ENCODE measurements at regions not wholly inside any gene's neighbourhood (a gene's known extent, or its start where the extent isn't known, plus 50 kb on each side); places are given as distances from the start of the nearest gene placed in this dataset.

DNA sequence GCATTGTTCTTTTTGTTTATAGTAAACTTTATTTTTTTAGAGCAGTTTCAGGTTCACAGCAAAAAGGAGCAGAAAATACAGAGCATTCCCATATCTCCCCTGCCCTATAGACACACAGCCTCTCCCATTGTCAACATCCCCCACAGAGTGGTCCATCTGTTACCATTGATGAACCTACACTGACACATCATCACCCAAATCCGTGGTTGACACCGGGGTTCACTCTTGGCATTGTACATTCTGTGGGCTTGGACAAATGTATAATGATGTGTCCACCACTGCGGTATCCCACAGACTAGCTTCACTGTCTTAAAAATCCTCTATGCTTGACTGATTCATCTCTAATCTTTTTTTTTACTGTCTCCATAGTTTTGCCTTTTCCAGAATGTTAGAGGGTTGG is 120.7 kb upstream of the SPATA31C2 start (continued):
- TF ChIP-seq EZH2phosphoT487 (IDR thresholded peaks at IDR 0.05; ENCODE audit: borderline replicate concordance) (no peak), ZNF274 (IDR thresholded peaks at IDR 0.05; ENCODE audit: low read depth, low read length) (no peak), RAD21 (IDR thresholded peaks at IDR 0.05; ENCODE audit: low read depth) (no peak), CEBPB (IDR thresholded peaks at IDR 0.05; ENCODE audit: low read depth) (no peak), FOSL1 (IDR thresholded peaks at IDR 0.05; ENCODE audit: low read depth) (no peak), SRF (IDR thresholded peaks at IDR 0.05; ENCODE audit: low read depth) (no peak)
- TF ChIP-seq, protein P1, sequence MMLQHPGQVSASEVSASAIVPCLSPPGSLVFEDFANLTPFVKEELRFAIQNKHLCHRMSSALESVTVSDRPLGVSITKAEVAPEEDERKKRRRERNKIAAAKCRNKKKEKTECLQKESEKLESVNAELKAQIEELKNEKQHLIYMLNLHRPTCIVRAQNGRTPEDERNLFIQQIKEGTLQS (IDR thresholded peaks at IDR 0.05) = no peak

DNA sequence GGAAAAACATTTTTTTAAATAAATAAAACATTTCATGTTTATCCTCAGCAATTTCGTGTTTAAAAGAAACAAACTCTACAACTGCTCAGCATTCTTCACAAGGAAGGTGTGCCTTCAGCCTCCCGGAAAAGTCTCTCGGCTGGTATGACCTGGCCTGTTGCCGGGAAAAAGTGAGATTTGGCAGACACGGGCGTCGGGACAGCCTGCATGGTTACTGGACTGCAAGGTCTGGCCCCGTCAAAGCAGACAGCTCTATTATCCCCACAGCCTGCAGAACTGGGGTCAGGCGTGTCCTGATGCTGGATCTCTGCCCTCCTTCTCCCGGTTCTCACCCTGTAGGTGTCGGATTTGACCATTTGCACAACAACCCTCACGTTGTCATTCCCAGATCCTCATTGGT is 120.3 kb upstream of the SPATA31C2 start:
- intact Hi-C loops (cut with micrococcal nuclease) = no loop called here
- Histone ChIP-seq H3K27ac (ENCODE audit: low read depth, low read length) (no peak overlapping the region), H3K4me2 (ENCODE audit: low read length) (no peak overlapping the region), H3K4me1 (ENCODE audit: control insufficient read depth in 1 of 2, insufficient read depth in 2 of 2, low read length in 2 of 2) (no peaks in the 10 kb centered on the region), H4K20me1 (ENCODE audit: insufficient read depth) (no peaks in the 10 kb centered on the region), H3K27me3 (ENCODE audit: insufficient read depth, low read length) (no peaks in the 10 kb centered on the region), H3K9me2 (ENCODE audit: insufficient read depth) (no peaks in the 10 kb centered on the region), H3K79me2 (ENCODE audit: insufficient read depth, low read length) (no peaks in the 10 kb centered on the region), H3K4me3 (replicated peaks in 1 of 2; ENCODE audit: low read depth in 1 of 2, low read length in 2 of 2) (no peak overlapping the region), H2AFZ (ENCODE audit: low read depth, low read length, poor library complexity, severe bottlenecking) (no peak overlapping the region), H3K36me3 (ENCODE audit: control insufficient read depth in 1 of 2, insufficient read depth in 2 of 2, low read length in 2 of 2) (no peaks in the 10 kb centered on the region), H3K9me3 (ENCODE audit: control insufficient read depth in 1 of 2, insufficient read depth in 1 of 2, low read depth in 1 of 2, low read length in 2 of 2) (no peaks in the 10 kb centered on the region), H3K9ac (ENCODE audit: low read length) (no peak overlapping the region)
- no TSS peak for BruUV-seq (replicated peaks)
- ChIA-PET CTCF (no interaction called here), POLR2A (no interaction called here), RAD21 (ENCODE audit: low non-redundant PET in 1 of 2, low total read pairs in 2 of 2, uncharacterized antibody in 2 of 2, unreplicated experiment in 2 of 2) (no interaction called here)
- ATAC-seq (no peak), DNase-seq (ENCODE audit: low read depth, low spot score) (no peak)
- TF ChIP-seq ELF1 (IDR thresholded peaks at IDR 0.05; ENCODE audit: borderline replicate concordance, low read depth) (no peak), SP1 (IDR thresholded peaks at IDR 0.05; ENCODE audit: low read depth) (no peak), EZH2 (IDR thresholded peaks at IDR 0.05) (no peak), EGR1 (IDR thresholded peaks at IDR 0.05; ENCODE audit: low read depth) (no peak), POLR2A (IDR thresholded peaks at IDR 0.05; ENCODE audit: borderline replicate concordance, extremely low read depth, insufficient read depth, insufficient read length) (no peak), SIN3A (IDR thresholded peaks at IDR 0.05; ENCODE audit: low read depth) (no peak), ZNF274 (IDR thresholded peaks at IDR 0.05; ENCODE audit: low read depth, low read length) (no peak), EZH2phosphoT487 (IDR thresholded peaks at IDR 0.05; ENCODE audit: borderline replicate concordance) (no peak), FOSL1 (IDR thresholded peaks at IDR 0.05; ENCODE audit: low read depth) (no peak), RAD21 (IDR thresholded peaks at IDR 0.05; ENCODE audit: low read depth) (no peak), TCF7L2 (IDR thresholded peaks at IDR 0.05; ENCODE audit: borderline replicate concordance, extremely low read depth, insufficient read depth, insufficient read length) (no peak)
- TF ChIP-seq, protein P2, sequence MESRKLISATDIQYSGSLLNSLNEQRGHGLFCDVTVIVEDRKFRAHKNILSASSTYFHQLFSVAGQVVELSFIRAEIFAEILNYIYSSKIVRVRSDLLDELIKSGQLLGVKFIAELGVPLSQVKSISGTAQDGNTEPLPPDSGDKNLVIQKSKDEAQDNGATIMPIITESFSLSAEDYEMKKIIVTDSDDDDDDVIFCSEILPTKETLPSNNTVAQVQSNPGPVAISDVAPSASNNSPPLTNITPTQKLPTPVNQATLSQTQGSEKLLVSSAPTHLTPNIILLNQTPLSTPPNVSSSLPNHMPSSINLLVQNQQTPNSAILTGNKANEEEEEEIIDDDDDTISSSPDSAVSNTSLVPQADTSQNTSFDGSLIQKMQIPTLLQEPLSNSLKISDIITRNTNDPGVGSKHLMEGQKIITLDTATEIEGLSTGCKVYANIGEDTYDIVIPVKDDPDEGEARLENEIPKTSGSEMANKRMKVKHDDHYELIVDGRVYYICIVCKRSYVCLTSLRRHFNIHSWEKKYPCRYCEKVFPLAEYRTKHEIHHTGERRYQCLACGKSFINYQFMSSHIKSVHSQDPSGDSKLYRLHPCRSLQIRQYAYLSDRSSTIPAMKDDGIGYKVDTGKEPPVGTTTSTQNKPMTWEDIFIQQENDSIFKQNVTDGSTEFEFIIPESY (IDR thresholded peaks at IDR 0.05; ENCODE audit: extremely low read depth, insufficient replicate concordance, low read length) = no peak
- TF ChIP-seq, protein P3, sequence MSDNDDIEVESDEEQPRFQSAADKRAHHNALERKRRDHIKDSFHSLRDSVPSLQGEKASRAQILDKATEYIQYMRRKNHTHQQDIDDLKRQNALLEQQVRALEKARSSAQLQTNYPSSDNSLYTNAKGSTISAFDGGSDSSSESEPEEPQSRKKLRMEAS (IDR thresholded peaks at IDR 0.05) = no peak
- TF ChIP-seq, protein P4, sequence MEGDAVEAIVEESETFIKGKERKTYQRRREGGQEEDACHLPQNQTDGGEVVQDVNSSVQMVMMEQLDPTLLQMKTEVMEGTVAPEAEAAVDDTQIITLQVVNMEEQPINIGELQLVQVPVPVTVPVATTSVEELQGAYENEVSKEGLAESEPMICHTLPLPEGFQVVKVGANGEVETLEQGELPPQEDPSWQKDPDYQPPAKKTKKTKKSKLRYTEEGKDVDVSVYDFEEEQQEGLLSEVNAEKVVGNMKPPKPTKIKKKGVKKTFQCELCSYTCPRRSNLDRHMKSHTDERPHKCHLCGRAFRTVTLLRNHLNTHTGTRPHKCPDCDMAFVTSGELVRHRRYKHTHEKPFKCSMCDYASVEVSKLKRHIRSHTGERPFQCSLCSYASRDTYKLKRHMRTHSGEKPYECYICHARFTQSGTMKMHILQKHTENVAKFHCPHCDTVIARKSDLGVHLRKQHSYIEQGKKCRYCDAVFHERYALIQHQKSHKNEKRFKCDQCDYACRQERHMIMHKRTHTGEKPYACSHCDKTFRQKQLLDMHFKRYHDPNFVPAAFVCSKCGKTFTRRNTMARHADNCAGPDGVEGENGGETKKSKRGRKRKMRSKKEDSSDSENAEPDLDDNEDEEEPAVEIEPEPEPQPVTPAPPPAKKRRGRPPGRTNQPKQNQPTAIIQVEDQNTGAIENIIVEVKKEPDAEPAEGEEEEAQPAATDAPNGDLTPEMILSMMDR (IDR thresholded peaks at IDR 0.05 in 2 of 3, conservative IDR thresholded peaks at IDR 0.05 in 1 of 3; ENCODE audit: borderline replicate concordance in 1 of 3, insufficient read depth in 1 of 3, low read depth in 2 of 3, low read length in 2 of 3) = no peak
- TF ChIP-seq, protein P1 (IDR thresholded peaks at IDR 0.05) = no peak
